Inferior parietal cortex (tissue), 1 donor: ENCODE measurements at regions not wholly inside any gene's neighbourhood (a gene's known extent, or its start where the extent isn't known, plus 50 kb on each side); places are given as distances from the start of the nearest gene placed in this dataset.
"Not testable (repeated sequence)": the region's sequence is repeated elsewhere in the genome, so short reads cannot be mapped to it uniquely, and the experiment has no call there.

Experiments
- DNase-seq: peaks from one replicate; pipeline ENCODE4 v3.0.0-alpha.2; 2016; ENCODE audit errors: extremely low spot score

DNA sequence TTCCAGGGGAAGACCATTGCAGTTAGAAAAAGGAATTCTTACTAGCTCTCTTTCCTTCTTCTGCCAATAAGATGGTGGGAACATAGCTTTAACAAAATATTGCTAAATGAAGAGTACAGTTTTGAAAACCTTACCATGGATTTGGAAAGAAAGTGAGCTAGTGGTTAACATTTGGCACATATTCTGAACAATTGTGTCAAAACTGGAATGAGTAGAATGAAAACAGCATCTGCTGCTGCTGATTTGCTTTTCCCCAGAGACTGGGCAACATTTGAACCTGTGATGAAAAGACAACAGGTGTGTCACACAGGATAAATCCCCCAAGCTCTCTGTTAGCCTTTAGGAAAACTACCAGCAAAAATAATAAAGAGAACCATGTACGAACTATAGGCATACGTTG is 761.4 kb downstream of the KCNA4 start:
- DNase-seq, result no peak

DNA sequence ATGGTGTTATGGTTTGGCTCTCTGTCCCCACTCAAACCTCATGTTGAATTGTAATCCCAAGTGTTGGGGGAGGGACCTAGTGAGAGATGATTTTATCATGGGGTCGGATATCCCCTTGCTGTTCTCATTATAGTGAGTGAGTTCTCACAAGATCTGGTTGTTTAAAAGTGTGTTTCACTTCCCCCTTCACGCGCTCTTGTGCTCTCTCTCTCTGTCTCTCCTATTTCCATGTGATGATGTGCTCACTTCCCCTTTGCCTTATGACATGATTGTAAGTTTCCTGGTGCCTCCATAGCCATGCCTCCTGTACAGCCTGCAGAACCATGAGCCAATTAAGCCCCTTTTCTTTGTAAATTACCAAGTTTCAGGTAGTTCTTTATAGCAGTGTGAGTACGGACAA is 765.1 kb downstream of the KCNA4 start:
- DNase-seq, result no peak

DNA sequence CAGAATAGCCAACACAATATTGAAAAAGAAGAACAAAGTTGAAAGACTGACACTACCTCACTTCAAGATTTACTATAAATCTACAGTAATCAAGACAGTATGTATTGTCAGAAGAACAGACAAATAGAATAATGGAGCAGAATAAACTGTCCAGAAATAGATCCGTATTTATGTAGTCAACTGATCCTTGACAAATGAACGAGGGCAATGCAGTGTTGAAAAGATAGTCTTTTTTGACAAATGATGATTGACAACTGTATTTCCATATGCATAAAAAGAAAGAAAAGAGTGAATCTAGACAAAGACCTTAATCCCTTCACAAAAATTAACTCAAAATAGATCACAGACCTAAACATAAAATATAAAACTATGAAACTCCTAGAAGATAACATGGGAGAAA is 767.1 kb downstream of the KCNA4 start:
- no peak for DNase-seq

DNA sequence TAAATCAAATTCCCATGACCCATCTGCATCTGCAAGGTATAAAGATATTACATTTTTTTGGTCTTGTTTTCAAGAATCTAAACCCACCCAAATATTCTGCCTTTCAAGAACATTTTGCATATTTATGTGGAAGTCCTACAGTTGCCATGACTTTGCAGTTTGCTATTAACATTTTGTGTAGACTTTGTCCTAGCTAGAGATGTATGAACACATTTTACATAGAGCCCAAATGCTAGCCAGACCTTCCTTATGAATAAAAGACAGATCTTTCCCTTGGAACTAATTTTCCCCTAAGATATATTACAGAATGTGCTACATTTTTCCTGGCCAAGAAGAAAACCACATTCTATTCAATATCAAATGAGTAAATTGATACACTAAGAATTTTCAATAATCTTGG is 772.5 kb downstream of the KCNA4 start:
- no peak for DNase-seq

DNA sequence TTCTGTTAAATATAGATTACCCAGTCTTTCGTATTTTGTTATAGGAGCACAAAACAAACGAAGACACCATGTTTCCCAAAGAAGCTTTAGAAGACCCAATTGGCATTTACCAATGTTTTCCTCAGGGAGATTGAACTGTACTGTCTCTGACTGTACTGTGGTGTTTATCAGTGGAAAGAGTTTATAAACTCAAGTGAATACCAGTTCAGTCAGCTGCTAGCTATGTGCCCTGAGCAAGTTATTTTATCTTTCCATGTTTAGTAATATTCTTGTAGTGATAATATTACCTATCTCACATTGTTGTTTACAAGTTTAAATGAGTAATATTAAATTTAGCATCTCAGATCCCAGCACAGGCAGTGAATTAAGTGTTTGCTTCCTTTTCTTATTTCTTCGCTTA is 773.2 kb downstream of the KCNA4 start:
- DNase-seq, result no peak

DNA sequence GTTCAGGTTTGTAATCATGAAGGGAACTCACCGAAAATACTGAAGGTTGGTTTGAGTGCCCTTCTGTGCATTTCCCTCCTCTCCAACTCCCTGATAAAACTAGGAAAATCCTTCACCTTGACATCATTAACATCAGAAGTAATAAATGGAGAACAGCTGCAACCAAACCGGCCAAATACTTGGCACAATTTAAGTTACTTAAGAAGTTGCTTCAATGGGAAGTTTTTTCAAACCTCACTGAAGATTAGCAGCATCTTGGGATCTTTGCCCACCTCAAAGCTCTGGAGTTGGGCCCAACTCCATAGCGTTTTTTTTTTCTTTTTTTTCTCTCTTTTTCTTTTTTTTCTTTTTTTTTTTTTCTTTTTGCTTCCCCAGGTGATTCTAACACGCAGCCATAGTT is 784.8 kb downstream of the KCNA4 start:
- DNase-seq, result no peak

DNA sequence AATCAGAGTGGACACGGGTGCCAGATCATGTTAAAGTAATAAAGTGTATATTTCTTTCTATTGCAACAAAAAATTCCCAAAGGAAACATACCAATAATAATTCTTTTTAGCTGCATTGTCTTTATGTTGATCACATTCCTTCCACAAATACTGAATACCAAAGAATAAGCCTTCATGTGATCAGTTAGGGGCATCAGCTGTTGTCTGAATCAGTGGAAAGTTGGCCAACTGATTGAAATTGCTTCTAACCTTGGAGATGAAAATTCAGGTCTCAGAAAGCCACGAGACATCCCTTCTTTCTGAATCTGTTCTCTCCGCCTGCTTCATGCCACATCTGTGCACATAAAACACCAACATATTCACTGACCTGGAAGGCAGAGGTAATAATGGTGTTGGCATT is 785.2 kb downstream of the KCNA4 start:
- DNase-seq, result no peak

DNA sequence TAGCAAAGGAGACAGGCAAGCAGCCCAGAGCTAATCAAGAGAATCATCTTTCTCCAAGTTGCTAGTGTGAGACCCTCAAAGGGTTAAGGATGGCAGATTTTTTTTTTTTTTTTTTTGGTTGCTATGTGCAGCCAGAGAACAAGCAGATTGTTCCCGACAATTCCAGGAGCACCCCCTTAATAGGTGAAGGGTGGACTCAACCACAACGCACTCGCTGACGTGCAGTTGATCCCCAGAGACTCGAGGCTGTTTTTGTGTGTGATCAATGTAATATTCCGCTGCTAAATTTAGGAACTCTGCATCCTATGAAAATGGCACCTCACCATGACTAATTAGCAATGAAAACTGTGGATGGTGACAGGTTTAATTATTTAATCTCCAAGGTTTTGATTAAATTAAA is 789.0 kb downstream of the KCNA4 start:
- no peak for DNase-seq

DNA sequence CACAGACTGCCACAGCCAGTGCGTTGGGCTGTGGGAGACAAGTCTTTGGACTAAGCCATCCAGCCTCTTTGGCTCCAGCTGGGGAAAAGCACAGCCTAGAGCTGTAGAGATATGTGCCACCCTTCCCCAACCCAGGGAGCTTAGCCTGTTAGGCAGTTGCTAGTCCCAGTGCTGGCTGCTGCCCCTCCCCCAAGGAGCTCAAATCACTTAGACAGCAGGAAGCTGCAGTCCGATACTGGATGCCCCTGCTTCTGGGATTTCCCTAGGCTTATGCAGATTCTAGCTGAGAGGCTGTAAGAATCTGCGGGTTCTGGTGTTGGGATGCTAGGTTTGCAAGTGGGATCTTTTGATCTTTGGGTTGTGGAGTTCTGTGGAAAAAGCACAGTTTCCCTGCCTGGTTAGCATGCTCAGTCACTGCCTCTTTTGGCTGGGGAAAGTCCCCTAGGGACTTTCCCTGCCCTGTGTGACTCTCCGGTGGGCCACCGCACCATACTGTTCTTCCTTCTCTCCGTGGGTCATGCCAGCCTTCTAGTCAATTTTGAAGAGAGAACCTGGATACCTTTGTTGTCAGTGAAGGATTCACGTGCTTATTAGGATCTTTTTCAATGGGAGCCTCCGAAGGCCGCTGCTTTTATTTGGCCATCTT is 792.0 kb downstream of the KCNA4 start:
- DNase-seq, result no peak

GRCh38 chr11:29219531-29219930 is 797.3 kb downstream of the KCNA4 start:
- DNase-seq, result not testable (repeated sequence)

DNA sequence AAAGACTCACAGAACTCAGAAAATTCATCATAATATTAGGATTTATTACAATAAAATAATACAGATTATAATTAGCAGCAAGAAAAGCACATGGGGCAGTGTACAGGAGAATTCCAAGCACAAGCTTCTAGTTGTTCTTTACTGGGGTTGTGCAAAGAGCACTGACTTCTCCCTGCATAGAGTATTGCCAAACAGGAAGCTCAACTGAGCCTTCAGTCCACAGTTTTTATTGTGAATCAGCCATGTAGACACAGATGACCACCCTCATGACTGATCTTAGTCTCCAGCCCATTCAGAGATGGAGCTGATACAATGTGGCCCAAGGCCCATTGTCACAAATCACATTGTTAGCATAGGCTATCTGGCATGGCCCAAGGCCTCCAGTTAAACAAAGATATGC is 798.9 kb downstream of the KCNA4 start:
- DNase-seq, result no peak

DNA sequence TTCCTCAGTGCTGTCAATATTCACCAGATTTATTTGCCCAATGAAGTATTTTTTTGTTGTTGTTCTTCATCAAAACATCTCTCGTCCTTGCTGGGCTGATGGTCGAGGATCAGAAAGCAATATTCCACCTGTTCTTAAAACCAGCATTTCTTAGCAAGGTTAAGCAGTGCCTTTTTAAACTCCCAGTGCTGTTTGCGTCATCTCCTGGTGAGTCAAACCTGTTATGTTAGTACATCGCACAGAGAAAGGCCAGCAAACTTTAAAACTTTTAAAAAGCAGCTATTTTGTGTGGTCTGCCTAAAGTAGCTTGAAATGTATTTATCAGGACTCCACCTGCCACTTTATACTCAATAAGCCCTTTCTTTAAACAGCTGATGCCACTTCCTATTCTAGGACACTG is 802.0 kb downstream of the KCNA4 start:
- no peak for DNase-seq

- no peak for DNase-seq
These were observed 805.6 kb downstream of the KCNA4 start for GRCh38 chr11:29211202-29211601.

DNA sequence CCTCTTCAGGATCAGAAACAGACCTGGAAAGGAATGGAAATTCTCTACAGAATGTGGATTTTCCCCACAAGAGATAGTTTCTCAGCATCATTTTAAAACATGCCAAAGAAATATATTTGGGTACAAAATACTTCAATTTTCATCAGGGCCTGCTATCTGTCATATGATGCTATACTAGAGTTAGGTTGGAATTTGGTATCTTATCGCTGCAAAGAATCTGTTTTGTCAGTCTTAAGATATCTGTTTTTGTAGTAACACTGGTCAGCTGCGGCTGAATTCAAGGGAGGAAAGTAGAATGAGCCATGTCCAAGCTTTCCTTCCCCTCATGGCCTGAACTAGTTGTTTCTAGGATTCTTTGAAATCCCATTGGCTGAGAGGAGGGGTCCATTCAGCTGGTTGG is 806.4 kb downstream of the KCNA4 start:
- no peak for DNase-seq

- DNase-seq, result no peak
These were observed 808.7 kb downstream of the KCNA4 start for GRCh38 chr11:29208117-29208516.

GRCh38 chr11:29200791-29201562 is 815.9 kb downstream of the KCNA4 start:
- no peak for DNase-seq

DNA sequence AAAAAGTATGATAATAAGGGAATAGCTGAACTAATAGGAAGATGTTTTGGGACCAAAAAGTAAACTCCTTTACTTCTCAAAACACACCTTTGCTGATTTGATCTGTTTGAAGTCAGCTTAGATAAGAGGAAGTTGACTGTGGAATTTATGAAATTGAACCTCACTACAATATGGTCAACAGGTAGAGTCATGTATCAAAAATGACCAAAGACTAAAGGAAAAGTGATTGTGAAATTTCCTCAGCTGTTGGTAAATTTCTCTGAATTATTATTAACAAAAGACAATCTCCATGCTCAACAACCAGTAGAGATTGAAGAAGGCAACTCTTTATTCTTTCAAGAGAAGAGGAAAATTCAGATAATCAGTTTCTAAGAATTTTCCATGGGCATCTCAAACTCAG is 826.5 kb downstream of the KCNA4 start:
- no peak for DNase-seq

- no peak for DNase-seq
These were observed 829.6 kb downstream of the KCNA4 start for GRCh38 chr11:29187215-29187614.

DNA sequence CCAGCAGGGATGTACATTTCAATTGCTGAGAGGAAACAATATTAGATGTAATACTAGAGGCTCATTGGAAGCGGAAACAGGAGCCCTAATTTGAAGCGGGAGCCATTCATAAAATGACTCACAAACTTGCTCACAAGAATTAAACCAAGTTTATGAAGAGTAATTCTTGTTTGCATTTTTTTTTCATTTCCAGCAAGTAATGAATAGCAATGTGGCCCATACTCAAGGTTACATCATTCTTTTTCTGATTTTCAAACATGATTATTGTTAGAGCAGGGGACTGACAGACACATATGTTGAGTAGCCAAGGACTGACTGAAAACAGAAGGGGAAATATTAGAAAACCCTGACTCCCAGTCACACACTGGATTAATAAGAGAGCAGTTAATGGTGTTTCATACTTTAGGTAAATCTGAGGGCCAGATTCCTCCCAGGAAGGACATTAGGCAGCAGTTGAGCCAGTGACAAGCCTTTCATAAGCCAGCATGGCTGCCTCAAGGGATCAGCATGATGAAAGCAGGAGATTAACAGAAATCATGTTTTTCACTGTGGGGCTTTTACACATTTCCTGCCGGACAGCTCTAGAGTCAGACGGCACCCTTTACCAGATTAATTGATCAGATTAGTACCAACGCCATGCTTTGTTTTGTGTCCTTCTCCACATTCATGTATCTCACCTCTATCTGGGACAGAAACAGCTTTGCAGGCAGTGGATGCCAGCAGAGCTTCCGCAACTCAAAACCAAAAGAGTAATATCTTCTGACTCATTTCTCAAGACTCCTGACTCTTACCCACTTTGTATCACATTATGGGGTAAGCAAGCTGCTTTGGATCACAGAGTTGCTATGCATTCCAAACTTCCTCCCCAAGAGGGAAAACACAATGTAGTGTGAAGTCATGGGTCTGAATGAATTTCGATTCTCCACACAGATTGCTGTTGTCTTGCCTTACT is 831.6 kb downstream of the KCNA4 start:
- DNase-seq, result no peak

- no peak for DNase-seq
These were observed 833.5 kb downstream of the KCNA4 start for GRCh38 chr11:29183301-29183700.

DNA sequence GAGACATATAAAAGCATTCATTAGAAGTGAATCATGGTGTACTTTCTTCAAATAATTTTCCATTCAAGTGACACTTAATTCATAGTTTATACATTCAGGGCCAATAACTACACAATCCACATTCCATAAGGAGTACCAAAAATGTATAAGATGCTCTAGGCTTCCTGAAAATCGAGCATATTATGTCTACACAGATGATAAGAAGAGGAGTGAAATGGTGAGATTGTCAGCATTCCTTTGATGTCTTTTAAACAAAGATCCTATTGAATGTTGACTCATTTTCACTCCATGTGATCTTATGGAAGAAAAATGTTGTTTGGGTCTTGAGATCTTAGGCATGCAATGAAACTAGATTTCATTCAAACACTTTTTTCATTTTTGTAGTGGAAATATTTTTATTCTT is 843.2 kb downstream of the KCNA4 start:
- DNase-seq, result no peak

GRCh38 chr11:29171360-29171950 is 845.4 kb downstream of the KCNA4 start:
- DNase-seq, result no peak
